GM19328 (cell line): ENCODE measurements at regions not wholly inside any gene's neighbourhood (a gene's known extent, or its start where the extent isn't known, plus 50 kb on each side); places are given as distances from the start of the nearest gene placed in this dataset.
"Not testable (repeated sequence)": the region's sequence is repeated elsewhere in the genome, so short reads cannot be mapped to it uniquely, and the experiment has no call there.

Source experiments
- ATAC-seq: cut with Tn5 transposase; IDR thresholded peaks from one replicate; pipeline ENCODE4 v1.9.1; 2021; ENCODE audit warnings: mild to moderate bottlenecking, moderate library complexity; ENCODE audit not compliant: unreplicated experiment

DNA sequence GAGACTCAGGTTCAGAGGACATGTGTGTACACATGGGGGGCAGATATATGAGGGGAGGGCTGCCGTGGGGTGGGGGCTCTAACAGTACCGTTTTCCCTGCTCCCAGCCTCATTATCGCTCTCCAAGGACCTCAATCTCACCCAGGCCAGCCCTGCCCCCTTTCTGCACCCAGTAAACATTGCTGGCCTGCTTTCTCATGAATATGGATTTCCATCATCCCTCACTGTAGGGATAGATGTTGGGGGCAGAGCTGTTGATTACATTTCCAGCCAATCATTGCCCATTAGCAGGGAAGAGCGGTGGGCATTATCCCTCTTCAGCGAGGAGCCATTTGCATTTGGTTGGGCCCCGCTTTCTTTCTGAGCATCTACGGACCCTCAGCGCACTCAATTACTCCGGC, 273.8 kb downstream of the RPS6KC1 start:
- ATAC-seq: no peak

DNA sequence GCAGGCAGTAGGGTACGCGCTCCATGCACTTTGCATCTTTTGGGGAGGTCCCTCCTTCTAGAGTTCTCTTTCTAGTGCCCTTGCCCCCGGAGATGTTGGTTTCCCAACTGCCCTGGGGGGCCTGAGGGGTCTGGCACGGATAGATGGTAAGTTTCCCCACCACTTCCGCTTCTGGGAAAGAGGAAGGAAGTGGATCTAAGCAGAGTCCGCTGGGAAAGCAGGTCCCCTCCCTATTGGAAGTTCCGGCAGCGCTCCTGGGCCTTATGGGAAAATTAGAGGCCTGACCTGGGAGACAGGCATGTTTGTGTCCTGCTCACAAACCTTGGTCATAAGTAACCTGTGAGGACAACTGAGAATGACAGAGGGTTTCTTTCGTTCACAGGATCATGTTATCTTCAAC, 274.4 kb downstream of the RPS6KC1 start:
- no peak for ATAC-seq

DNA sequence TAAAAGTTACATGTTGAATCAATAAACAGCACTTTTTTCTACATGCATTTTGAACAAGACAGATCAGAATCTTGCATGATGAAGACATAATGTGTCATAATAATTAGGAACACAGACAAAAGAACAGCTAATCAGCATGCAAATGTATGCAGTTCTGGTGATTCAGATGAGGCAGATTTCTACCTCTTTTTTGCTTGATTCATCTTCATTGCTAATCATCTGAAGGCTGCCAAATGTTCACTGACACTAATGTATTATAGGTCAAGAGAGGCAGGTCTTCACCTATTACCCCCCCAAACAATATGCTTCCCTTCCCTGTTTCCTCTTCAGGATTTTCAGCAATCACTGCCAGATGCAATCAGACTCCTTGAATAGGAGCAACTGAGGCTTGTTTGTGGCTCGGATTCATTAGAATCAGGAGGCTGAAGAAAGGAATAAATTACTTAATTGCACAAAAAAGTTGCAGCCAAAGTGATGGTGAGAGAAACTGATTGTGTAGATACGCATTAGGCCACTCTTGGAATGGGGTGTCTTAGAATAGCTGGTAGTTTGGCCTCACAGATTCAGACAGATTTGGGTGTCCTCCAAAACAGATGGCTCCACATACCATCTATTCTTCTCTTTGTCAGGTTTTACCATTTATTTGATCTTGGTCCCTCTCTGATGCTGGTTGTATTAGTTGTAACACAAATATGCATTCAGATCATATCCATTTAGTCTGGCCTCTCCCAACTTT, 275.4 kb downstream of the RPS6KC1 start:
- no peak for ATAC-seq

DNA sequence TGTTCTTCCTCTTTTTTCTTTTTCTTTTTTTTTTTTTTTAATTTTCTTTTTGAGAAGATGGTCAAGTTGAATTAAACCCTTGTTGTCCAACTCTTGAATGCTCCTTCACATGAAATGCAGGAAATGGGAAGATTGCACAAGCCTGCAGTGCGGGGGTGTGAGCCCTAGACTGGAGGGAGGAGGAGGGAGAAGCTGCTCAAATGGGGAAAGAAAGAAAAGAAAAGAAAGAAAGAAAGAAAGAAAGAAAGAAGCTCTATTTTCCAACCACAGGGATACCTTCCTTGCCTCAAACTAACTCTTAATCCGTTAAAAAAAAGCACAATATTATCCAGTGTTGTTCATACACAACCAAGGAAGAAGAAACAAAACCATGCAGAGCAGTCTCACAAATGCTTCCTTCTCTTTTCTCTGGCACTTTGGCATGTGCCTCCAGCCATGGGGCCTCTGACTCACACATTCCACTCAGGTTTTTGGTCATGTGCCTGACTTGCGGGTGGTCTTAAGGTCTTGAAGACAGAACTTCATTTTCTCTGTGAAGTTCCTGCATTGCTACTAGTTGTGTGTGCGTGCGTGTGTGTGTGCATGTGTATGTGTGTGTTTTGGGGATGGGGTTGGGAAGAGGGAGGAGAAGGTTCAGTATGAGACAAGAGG, 276.1 kb downstream of the RPS6KC1 start:
- no peak for ATAC-seq

DNA sequence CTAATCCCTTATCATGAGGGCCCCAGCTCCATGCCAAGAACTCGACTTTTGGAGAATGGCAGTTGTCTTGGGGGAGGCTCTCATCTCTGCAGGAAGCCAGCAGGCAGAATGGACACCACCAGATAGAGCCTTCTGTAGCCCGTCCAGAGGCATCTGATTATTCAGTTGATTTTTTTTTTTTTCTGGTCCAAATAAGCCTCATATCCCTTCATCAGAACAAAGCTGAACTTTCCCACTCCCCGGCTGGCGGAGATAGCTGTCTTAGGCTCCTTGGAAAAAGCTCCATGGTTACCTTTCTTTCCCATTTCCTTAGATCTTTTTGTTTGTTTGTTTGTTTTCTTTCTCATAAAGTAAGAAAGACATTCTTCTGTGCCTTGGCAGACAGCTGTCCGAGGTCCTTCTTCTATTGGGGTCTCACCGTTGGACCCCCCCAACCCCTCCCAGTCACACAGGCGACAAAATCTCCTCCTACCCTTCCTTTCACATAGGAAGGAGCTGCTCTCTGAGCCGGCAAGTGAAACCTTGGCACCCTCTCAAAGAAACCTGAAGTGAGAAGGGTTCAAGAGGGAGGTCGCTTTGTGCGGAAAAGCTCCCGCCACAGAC, 278.5 kb downstream of the RPS6KC1 start:
- no peak for ATAC-seq

DNA sequence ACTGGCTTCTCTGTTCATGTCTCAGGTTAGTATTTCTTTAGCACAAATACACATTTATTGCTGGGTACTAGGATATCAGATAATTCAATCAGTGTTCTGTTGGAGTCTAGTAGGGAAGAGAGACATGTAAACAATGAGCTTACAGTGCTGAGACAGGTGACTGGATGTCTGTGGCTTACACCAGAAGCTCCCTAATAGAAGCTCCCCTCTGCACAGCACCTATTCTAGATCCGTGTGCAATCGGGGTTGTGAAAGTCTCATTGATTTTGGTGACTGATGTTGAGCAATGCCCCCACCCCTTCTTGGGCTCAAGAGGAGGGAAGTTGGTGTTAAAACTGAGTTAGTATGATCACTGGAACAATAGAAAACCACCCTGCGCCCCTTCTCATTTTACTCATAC, 279.2 kb downstream of the RPS6KC1 start:
- ATAC-seq: no peak

DNA sequence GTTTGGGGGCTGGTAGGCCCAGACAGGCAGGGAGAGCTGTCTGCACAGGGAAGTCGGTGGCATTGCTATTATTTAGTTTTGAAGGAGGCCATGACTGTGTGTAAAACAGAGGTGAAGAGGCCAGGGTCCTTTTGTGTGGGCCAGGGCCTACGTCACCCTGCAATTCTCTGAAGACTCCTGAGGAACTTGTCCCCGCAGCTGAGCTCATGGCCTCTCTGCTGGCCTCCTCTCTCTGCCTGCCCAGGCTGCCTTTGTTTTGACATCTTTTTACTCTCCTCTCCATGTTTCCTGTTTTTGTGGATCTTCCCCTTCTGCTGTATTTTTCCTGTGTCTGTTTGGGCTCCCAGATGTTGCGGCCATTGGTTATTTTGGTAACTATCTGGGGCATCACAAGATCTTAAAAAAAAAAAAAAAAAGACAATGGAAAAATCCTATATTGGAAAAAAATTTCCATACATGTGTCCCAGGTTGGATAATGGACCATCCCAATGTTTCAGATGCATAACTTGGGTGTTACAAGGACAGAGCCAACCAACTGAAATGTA, 280.7 kb downstream of the RPS6KC1 start:
- no peak for ATAC-seq

DNA sequence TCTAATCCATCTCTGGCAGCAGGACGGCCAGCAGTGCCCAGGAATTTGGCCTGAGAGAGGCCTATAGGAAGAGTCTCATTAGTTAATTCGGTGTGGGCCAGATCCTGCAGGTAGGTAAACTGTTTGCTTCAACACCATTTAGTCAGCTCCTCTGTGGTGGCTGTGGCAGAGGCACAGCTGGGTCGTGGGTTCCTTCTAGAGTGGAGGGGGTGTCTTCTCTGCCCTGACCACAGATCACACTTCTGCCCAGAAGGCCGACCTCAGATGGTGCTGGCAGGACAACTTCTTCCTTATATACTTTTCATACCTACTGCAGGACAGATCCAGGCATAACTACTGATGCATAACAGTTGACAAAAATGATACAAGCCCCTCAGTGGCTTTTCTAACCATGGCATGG, 281.4 kb downstream of the RPS6KC1 start:
- ATAC-seq: no peak

DNA sequence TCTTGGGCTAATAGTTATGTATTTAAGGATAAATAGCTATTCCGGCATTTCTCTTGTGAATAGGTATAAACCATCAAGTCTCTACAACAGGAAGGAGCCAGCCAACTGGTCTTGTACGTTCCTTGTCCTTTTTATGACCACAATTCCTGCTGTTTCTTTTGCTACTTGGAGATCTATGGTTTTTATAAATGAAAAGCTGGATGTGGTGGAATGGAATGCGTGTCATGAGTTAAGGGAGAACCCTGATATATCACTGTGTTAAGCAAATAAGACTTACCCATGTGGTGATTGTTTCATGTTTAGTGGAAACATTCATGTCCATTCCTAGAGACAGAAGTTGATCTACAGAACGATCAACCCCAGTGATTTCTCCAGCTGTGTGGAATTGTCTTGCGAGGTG, 282.1 kb downstream of the RPS6KC1 start:
- no peak for ATAC-seq

DNA sequence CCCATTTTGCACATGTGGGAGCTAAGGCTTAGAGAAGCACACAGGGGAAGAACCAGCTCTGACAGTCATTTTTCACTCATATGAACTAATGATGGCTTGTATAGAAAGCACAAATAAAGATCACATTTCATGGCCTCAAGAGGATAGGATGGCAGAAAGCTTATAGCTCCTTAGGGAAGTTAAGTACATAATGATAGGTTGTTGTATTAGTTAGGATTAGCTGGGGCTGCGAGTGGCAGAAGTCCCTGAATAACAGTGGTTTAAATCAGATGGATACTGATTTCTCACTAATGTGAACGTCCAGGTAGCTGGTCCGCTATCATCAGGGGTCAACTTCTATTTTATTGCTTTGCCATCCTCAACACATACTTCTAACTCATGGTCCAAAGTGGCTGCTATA, 284.0 kb downstream of the RPS6KC1 start:
- ATAC-seq: no peak

DNA sequence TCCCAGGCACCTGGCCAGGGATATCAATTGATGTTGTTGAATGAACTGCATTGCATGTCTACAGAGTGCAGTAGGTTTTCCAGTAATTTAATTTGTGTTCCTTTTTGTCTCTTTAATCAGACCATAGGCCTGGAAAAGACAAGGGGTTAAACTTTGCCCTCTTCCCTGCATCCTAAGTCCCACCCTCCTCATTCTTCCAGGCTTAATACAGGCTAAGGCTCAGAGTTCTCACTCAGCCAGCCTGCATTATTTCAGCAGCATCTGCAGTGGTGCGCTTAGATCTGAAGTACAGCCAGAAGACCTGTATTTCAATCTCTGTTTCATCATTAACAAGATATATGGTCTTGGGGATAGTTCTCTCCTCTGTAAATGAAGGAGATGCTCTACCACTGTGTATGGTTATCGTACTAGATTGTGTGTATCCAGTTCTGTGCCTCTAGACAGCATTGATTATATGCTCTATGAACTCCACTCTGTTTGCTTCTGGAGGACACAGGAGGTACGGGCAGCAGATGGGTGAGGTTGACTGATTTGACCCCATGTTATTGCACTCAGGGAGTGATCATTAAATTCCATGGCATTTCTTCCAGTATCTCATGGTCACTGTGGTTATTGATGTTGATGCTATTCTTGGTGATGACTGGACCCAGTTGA, 286.1 kb downstream of the RPS6KC1 start:
- no peak for ATAC-seq

DNA sequence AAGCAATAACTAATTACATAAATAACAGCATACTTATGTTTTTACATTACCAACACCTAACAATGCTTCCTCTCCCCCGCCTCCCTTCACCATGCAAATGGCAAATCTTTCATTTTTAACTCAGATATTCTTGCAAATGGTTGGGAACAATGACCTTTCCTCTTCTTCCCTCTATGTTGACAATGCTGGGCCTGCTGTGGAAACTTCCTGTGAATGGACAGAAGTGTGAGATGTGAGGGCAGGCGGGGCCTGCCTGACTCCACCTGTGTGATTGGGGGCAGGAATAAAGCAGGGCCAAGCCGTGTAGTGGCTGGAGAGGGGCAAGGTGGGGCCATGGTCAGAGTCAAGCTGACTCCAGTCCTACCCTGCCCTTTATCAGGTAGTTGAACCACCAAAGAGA, 289.6 kb downstream of the RPS6KC1 start:
- ATAC-seq: no peak

DNA sequence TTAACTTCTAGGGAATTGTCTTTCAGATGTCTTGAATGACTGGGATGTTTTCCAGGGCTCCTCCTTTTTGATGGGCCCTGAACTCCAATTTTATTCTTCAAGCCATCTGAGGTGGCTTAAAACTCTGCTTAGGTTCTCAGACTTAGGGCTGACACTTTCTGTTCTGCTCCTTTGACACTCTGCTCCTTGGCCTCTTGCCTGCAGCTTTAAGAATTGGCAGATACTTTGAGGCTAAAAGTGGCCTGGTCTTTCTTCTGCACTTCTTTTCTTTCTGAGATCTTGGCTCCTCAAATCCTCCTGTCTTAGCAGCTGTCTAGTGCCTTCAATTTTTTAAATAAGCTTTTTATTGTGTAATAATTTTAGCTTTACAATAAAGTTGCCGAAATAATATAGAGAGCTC, 294.6 kb downstream of the RPS6KC1 start:
- no peak for ATAC-seq

DNA sequence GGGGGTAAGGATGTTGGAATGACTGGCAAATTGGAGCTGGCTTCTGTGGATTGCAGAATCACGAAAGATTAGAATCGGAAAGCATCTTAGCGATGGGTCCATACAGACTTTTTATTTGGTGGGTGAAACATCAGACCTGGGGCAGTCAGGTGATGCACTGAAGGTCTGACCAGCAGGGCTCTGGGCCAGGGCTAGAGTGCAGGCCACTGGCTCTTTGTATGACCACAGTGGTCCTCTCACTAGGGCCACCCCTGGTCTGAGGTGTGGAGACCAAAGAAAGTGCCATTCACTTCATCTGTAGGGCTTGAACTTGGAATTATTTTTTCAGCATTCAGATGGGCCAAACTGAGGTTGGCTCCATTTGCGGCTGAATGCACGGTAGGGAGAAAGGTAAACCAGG, 306.4 kb downstream of the RPS6KC1 start:
- ATAC-seq: no peak

DNA sequence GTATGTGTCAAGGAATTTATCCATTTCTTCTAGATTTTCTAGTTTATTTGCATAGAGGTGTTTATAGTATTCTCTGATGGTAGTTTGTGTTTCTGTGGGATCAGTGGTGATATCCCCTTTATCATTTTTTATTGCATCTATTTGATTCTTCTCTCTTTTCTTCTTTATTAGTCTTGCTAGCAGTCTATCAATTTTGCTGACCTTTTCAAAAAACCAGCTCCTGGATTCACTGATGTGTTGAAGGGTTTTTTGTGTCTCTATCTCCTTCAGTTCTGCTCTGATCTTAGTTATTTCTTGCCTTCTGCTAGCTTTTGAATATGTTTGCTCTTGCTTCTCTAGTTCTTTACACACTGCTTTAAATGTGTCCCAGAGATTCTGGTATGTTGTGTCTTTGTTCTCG, 307.3 kb downstream of the RPS6KC1 start:
- ATAC-seq: not testable (repeated sequence)

DNA sequence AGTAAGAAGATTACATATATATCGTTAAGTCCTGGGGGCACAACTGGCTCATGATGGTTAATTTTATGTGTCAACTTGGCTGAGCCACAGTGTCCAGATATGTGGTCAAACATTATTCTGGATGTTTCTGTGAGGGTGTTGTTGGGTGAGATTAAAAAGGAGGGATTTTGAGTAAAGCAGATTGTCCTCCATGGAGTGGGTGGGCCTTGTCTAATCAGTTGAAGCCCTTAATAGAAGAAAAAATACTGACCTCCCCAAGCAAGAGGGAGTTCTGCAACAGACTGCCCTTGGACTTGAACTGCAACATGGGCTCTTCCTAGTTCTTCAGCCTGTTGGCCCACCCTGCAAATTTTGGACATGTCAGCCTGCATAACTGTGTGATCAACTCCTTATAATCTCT, 311.6 kb downstream of the RPS6KC1 start:
- no peak for ATAC-seq

DNA sequence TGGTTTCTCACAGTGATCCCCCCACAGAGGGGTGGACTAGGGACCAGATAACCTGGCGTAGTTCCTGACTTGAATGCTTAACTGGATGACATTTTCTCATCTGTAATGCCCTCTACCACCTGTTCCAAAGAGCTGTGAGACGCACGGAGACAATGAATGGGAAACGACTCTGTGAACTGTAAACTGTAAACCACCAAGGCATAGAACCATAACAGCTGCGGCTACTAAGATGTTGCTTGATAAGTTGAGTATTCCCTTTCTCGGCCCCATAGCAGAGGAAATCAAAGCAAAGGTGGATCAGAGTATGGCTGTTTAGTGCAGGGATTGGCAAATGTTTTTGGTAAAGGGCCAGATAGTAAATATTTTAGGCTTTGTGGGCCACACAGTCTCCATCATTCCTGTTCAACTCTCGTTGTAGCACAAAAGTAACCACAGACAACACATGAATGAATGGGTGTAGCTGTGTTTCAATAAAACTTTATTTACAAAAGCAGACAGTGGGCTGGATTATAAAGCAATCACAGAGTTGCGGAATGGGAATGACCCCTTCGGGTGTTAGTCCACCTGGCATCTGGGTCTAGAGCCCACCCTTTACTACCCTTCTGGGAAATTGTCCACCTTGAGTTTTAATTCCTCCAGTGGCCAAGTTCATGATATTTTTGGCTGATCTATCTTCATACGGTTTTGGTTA, 315.2 kb downstream of the RPS6KC1 start:
- no peak for ATAC-seq

DNA sequence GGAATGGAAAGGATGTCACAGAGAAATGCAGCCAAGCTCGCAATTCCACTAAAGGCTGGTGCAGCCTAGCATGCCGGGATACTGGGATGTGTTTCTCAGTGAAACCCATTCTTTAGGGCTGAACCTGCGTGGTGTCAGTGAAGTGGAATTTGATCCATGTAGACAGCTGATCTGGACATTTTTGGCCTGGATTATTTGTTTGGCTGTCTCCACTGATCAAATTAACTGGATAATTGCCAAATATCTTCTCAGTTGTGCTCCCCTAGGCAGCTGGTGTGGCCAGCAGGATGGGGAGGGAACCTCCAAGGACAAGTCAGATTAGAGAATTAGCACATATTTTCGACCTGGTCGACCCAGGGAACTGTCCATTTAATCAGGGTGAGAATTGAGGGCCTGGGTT, 318.4 kb downstream of the RPS6KC1 start:
- ATAC-seq: no peak

DNA sequence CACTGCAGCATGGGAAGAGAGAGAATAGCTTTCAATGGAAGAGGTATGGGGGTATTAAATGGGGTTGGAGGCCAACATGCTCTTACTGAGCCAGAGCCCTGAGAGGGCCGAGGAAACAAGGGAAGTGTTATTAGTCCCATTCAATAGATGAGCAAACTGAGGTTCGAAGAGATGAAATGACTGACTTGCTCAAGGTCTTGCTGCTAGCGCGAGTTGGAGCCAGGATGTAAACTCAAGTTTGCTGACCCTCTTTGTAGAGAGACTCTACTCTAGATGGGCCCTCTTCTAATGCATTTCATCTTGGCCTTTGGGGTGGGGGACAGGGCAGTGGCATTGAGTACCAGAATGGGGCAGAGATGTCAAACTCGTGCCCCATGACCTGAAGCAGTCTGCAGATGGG, 319.5 kb downstream of the RPS6KC1 start:
- no peak for ATAC-seq

DNA sequence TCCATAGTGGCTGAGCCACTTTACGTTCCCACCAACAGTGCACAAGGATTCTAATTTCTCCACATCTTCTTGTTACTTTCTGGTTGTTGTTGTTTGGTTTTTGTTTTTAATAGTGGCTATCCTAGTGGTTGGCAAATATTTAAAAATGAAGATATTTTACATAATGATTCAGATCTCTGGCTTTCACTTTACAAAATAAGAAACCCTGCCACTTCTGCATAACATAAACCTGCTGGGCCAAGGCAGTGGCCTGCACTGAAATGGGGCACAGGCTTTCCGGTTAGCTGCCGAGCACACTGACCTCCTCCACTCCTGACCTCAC, 320.4 kb downstream of the RPS6KC1 start:
- no peak for ATAC-seq
